ENCODE measurements at regions not wholly inside any gene's neighbourhood (a gene's known extent, or its start where the extent isn't known, plus 50 kb on each side); places are given as distances from the start of the nearest gene placed in this dataset.

- TF ChIP-seq EP300 (IDR thresholded peaks at IDR 0.05; ENCODE audit: borderline replicate concordance): no peak
These were observed 282.1 kb downstream of the THBS2 start for GRCh38 chr6:168971549-168971948.

DNA sequence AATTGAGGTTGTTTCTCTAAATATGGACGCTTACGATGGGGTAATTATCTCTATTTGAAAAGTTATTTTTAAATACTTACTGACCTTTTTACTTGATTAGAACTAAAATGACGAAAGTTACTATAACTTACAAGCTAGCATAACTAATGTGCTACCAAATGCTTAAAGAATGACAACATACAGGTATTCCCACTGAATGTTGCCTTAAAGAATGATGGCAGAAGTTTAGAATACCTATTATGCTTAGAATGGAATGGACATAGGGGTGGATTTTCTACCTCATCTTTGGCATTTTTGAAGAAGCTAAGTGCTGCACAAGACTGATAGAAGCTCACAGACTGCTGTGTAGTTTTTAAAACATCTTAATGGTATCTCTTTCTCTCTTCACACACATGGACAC lies 284.8 kb downstream of the THBS2 start:
- TF ChIP-seq, protein P1, sequence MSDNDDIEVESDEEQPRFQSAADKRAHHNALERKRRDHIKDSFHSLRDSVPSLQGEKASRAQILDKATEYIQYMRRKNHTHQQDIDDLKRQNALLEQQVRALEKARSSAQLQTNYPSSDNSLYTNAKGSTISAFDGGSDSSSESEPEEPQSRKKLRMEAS (IDR thresholded peaks at IDR 0.05): no peak

GRCh38 chr6:168968228-168968627 lies 285.4 kb downstream of the THBS2 start:
- TF ChIP-seq USF1 (IDR thresholded peaks at IDR 0.05) (peak; percentile 55), TEAD4 (IDR thresholded peaks at IDR 0.05) (no peak), CEBPB (IDR thresholded peaks at IDR 0.05) (no peak), YY1 (IDR thresholded peaks at IDR 0.05; ENCODE audit: low read depth) (no peak), CREB1 (IDR thresholded peaks at IDR 0.05; ENCODE audit: low read depth) (no peak), FOXM1 (IDR thresholded peaks at IDR 0.05; ENCODE audit: borderline replicate concordance, low read depth) (no peak), RAD21 (IDR thresholded peaks at IDR 0.05; ENCODE audit: low read depth) (no peak)

- TF ChIP-seq, protein P1 (IDR thresholded peaks at IDR 0.05): no peak
- TF ChIP-seq, protein P2, sequence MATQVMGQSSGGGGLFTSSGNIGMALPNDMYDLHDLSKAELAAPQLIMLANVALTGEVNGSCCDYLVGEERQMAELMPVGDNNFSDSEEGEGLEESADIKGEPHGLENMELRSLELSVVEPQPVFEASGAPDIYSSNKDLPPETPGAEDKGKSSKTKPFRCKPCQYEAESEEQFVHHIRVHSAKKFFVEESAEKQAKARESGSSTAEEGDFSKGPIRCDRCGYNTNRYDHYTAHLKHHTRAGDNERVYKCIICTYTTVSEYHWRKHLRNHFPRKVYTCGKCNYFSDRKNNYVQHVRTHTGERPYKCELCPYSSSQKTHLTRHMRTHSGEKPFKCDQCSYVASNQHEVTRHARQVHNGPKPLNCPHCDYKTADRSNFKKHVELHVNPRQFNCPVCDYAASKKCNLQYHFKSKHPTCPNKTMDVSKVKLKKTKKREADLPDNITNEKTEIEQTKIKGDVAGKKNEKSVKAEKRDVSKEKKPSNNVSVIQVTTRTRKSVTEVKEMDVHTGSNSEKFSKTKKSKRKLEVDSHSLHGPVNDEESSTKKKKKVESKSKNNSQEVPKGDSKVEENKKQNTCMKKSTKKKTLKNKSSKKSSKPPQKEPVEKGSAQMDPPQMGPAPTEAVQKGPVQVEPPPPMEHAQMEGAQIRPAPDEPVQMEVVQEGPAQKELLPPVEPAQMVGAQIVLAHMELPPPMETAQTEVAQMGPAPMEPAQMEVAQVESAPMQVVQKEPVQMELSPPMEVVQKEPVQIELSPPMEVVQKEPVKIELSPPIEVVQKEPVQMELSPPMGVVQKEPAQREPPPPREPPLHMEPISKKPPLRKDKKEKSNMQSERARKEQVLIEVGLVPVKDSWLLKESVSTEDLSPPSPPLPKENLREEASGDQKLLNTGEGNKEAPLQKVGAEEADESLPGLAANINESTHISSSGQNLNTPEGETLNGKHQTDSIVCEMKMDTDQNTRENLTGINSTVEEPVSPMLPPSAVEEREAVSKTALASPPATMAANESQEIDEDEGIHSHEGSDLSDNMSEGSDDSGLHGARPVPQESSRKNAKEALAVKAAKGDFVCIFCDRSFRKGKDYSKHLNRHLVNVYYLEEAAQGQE (IDR thresholded peaks at IDR 0.05; ENCODE audit: low read depth): no peak
- TF ChIP-seq FOXM1 (IDR thresholded peaks at IDR 0.05; ENCODE audit: borderline replicate concordance, low read depth) (no peak), USF1 (IDR thresholded peaks at IDR 0.05) (no peak), EGR1 (IDR thresholded peaks at IDR 0.05) (no peak), NFIC (IDR thresholded peaks at IDR 0.05) (no peak)
These were observed 286.2 kb downstream of the THBS2 start for GRCh38 chr6:168967281-168967925.

GRCh38 chr6:168964138-168964835 lies 289.4 kb downstream of the THBS2 start:
- TF ChIP-seq EGR1 (IDR thresholded peaks at IDR 0.05) (no peak), FOXM1 (IDR thresholded peaks at IDR 0.05; ENCODE audit: borderline replicate concordance, low read depth) (no peak), NFIC (IDR thresholded peaks at IDR 0.05) (no peak), ZBTB7A (IDR thresholded peaks at IDR 0.05; ENCODE audit: low read depth) (no peak), YY1 (IDR thresholded peaks at IDR 0.05; ENCODE audit: low read depth) (no peak)
- TF ChIP-seq, protein P2 (IDR thresholded peaks at IDR 0.05; ENCODE audit: low read depth): no peak

DNA sequence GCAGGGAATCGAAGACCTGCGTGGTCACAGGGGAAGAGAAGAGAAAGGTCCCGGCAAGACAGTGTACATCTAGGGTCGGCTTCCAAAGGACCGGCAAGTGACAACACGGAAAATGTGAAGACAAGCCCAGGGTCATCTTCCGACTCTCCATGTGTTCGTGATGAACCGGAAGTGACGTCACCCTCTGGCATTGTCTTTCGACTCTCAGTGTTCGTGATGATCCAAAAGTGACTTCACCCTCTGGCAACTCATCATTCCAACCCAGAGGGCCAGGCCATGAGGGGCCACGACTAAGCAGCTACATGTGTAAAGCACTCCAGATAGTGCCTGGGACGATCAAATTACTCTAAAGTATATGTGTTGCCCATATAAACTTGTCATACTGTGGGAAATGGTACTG lies 290.8 kb downstream of the THBS2 start:
- TF ChIP-seq EGR1 (IDR thresholded peaks at IDR 0.05): no peak
- no peak for TF ChIP-seq CREB1 (IDR thresholded peaks at IDR 0.05; ENCODE audit: low read depth)
- TF ChIP-seq, protein P2 (IDR thresholded peaks at IDR 0.05; ENCODE audit: low read depth): no peak
- TF ChIP-seq, protein P1 (IDR thresholded peaks at IDR 0.05): no peak
- no peak for TF ChIP-seq FOXM1 (IDR thresholded peaks at IDR 0.05; ENCODE audit: borderline replicate concordance, low read depth)
- no peak for TF ChIP-seq TCF12 (IDR thresholded peaks at IDR 0.05; ENCODE audit: low read depth)
- no peak for TF ChIP-seq YY1 (IDR thresholded peaks at IDR 0.05; ENCODE audit: low read depth)
- no peak for TF ChIP-seq ZBTB7A (IDR thresholded peaks at IDR 0.05; ENCODE audit: low read depth)
- TF ChIP-seq TAF1 (IDR thresholded peaks at IDR 0.05; ENCODE audit: low read depth): no peak
- no peak for TF ChIP-seq NFIC (IDR thresholded peaks at IDR 0.05)
- no peak for TF ChIP-seq RAD21 (IDR thresholded peaks at IDR 0.05; ENCODE audit: low read depth)
- no peak for TF ChIP-seq USF1 (IDR thresholded peaks at IDR 0.05)
